SK-N-SH treated with all-trans-retinoic acid at 6 μM for 48 hours (cell line): ENCODE measurements at regions not wholly inside any gene's neighbourhood (a gene's known extent, or its start where the extent isn't known, plus 50 kb on each side); places are given as distances from the start of the nearest gene placed in this dataset.

Source experiments
- ATAC-seq: fragments of 200-7000 bp; cut with Tn5 transposase; 3 replicates; pipeline ENCODE4 v1.9.1; 2020; ENCODE audit warnings: mild to moderate bottlenecking, moderate library complexity
- CSDC2 ChIP-seq: fragments of 250-450 bp; sonication (Bioruptor Pico); IDR thresholded peaks from 2 replicates; pipeline ENCODE4 v1.5.0; 2020; ENCODE audit warnings: mild to moderate bottlenecking, moderate library complexity
- CSRNP3 ChIP-seq: fragments of 250-450 bp; sonication (Bioruptor Pico); IDR thresholded peaks from 2 replicates; pipeline ENCODE4 v1.5.1; 2021; ENCODE audit warnings: mild to moderate bottlenecking, moderate library complexity
- ESRRG ChIP-seq: fragments of 250-450 bp; sonication (Bioruptor Pico); IDR thresholded peaks from 2 replicates; pipeline ENCODE4 v1.6.1; 2021; ENCODE audit warnings: mild to moderate bottlenecking
- GLIS3 ChIP-seq: fragments of 250-450 bp; sonication (Bioruptor Pico); IDR thresholded peaks from 2 replicates; pipeline ENCODE4 v1.5.0; 2020; ENCODE audit warnings: mild to moderate bottlenecking, moderate library complexity
- POU6F1 ChIP-seq: fragments of 250-450 bp; sonication (Bioruptor Pico); IDR thresholded peaks from 2 replicates; pipeline ENCODE4 v1.8.0; 2021; ENCODE audit warnings: low read depth, mild to moderate bottlenecking, moderate library complexity, borderline replicate concordance
- SNAI2 ChIP-seq: fragments of 250-450 bp; sonication (Bioruptor Pico); IDR thresholded peaks from 2 replicates; pipeline ENCODE4 v1.5.0; 2020; ENCODE audit warnings: mild to moderate bottlenecking, moderate library complexity
- TCF4 ChIP-seq: fragments of 250-450 bp; sonication (Bioruptor Pico); IDR thresholded peaks from 2 replicates; pipeline ENCODE4 v1.8.0; 2021; ENCODE audit warnings: mild to moderate bottlenecking, moderate library complexity, borderline replicate concordance
- TOX ChIP-seq: fragments of 250-450 bp; sonication (Bioruptor Pico); IDR thresholded peaks from 2 replicates; pipeline ENCODE4 v1.8.0; 2021; ENCODE audit warnings: mild to moderate bottlenecking, moderate library complexity, borderline replicate concordance
- ZFP3 ChIP-seq: fragments of 250-450 bp; sonication (Bioruptor Pico); IDR thresholded peaks from 2 replicates; pipeline ENCODE4 v1.5.0; 2020; ENCODE audit warnings: mild to moderate bottlenecking, moderate library complexity
- ZFP30 ChIP-seq: fragments of 450-650 bp; formaldehyde crosslinking; IDR thresholded peaks from 2 replicates; pipeline ENCODE4 v1.5.0; 2022; ENCODE audit warnings: mild to moderate bottlenecking, moderate library complexity
- ZNF8 ChIP-seq: fragments of 450-650 bp; formaldehyde crosslinking; IDR thresholded peaks from 2 replicates; pipeline ENCODE4 v1.5.0; 2020; ENCODE audit warnings: mild to moderate bottlenecking, moderate library complexity

DNA sequence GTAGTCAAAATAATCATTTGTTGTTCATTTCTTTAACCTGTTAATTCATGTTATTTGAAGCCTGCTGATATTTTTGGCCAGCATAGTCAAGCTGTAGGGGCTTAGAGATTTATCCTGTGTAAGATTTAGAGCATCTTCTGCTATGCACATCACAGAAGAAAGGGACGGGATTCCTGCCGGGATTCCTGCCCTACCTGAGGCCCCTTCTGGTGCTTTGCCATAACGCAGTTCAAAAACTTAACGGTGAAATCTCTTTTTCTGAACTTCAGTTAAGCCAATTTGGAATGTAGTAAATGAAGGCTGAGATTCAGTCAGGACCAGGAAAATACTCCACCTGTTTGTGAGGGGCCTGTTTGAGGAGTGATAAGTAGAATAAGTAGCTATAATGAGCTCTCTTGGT, 50.7 kb upstream of the TMEM260 start:
- no peak for ATAC-seq
- TF ChIP-seq TCF4 (CRISPR knock-in tag) (no peak), ZFP30 (CRISPR knock-in tag) (no peak), ZNF8 (CRISPR knock-in tag) (no peak), SNAI2 (CRISPR knock-in tag) (no peak), ZFP3 (CRISPR knock-in tag) (no peak), CSRNP3 (CRISPR knock-in tag) (no peak), CSDC2 (CRISPR knock-in tag) (no peak), GLIS3 (CRISPR knock-in tag) (no peak), ESRRG (CRISPR knock-in tag) (no peak), TOX (CRISPR knock-in tag) (no peak), POU6F1 (CRISPR knock-in tag) (no peak)
